Stimulated activated CD4-positive, alpha-beta T cell treated with anti-CD3 and anti-CD28 coated beads, Interleukin-1b, Interleukin-23, amount 100 ng/mL, for 24 hours (primary cell): ENCODE measurements at regions not wholly inside any gene's neighbourhood (a gene's known extent, or its start where the extent isn't known, plus 50 kb on each side); places are given as distances from the start of the nearest gene placed in this dataset.

Experiments used
- DNase-seq, 4 experiments: peaks; one replicate each; pipeline ENCODE4 v3.0.0-alpha.2; 2020; ENCODE audit warnings: low read depth in 4 of 4, low spot score in 1 of 4

GRCh38 chr1:50295566-50295965 is 127.7 kb downstream of the DMRTA2 start:
- no peak for DNase-seq

GRCh38 chr1:50292276-50292675 is 131.0 kb downstream of the DMRTA2 start:
- DNase-seq: no peak

GRCh38 chr1:50289495-50289894 is 133.7 kb downstream of the DMRTA2 start:
- no peak for DNase-seq

GRCh38 chr1:50285994-50286393 is 137.2 kb downstream of the DMRTA2 start:
- no peak for DNase-seq

GRCh38 chr1:50279622-50280330 is 143.5 kb downstream of the DMRTA2 start:
- DNase-seq: no peak

GRCh38 chr1:50278961-50279360 is 144.3 kb downstream of the DMRTA2 start:
- DNase-seq: no peak

GRCh38 chr1:50278410-50278809 is 144.8 kb downstream of the DMRTA2 start:
- DNase-seq: no peak

- no peak for DNase-seq
Measured at GRCh38 chr1:50275566-50275965, 147.7 kb downstream of the DMRTA2 start.

GRCh38 chr1:50272912-50273311 is 150.3 kb downstream of the DMRTA2 start:
- DNase-seq: no peak

GRCh38 chr1:50271968-50272578 is 151.2 kb downstream of the DMRTA2 start:
- DNase-seq: peak in 1 of 4 experiments; percentile 4

GRCh38 chr1:50271337-50271736 is 151.9 kb downstream of the DMRTA2 start:
- no peak for DNase-seq

- no peak for DNase-seq
Measured at GRCh38 chr1:50270926-50271325, 152.3 kb downstream of the DMRTA2 start.

- DNase-seq: no peak
Measured at GRCh38 chr1:50268049-50268448, 155.2 kb downstream of the DMRTA2 start.

- no peak for DNase-seq
Measured at GRCh38 chr1:50266509-50266908, 156.7 kb downstream of the DMRTA2 start.

- no peak for DNase-seq
Measured at GRCh38 chr1:50265790-50266314, 157.1 kb downstream of the ELAVL4 start.

- no peak for DNase-seq
Measured at GRCh38 chr1:50264590-50264989, 155.9 kb downstream of the ELAVL4 start.

GRCh38 chr1:50262436-50262835 is 153.7 kb downstream of the ELAVL4 start:
- no peak for DNase-seq

- no peak for DNase-seq
Measured at GRCh38 chr1:50261951-50262350, 153.2 kb downstream of the ELAVL4 start.

GRCh38 chr1:50257940-50258685 is 149.4 kb downstream of the ELAVL4 start:
- no peak for DNase-seq

- no peak for DNase-seq
Measured at GRCh38 chr1:50257029-50257428, 148.3 kb downstream of the ELAVL4 start.
